Uterus (tissue), 2 donors: ENCODE measurements at regions not wholly inside any gene's neighbourhood (a gene's known extent, or its start where the extent isn't known, plus 50 kb on each side); places are given as distances from the start of the nearest gene placed in this dataset.

ENCODE experiments used
- POLR2A ChIP-seq, 2 donors: fragments of 450-650 bp; IDR thresholded peaks; one replicate each; pipeline ENCODE4 v1.6.1; 2016; ENCODE audit warnings: antibody characterized with exemption in 2 of 2, mild to moderate bottlenecking in 1 of 2, moderate library complexity in 1 of 2
- TF ChIP-seq, protein P1 (sequence below), 4 experiments: fragments of 200-600 bp in 2 of 4; fragments of 450-650 bp in 2 of 4; sonication (generic) in 2 of 4; IDR thresholded peaks; one replicate each; pipeline ENCODE4 v1.5.1; 2016 to 2019; ENCODE audit warnings: antibody characterized with exemption in 4 of 4, mild to moderate bottlenecking in 2 of 4, moderate library complexity in 1 of 4

- TF ChIP-seq, protein P1, sequence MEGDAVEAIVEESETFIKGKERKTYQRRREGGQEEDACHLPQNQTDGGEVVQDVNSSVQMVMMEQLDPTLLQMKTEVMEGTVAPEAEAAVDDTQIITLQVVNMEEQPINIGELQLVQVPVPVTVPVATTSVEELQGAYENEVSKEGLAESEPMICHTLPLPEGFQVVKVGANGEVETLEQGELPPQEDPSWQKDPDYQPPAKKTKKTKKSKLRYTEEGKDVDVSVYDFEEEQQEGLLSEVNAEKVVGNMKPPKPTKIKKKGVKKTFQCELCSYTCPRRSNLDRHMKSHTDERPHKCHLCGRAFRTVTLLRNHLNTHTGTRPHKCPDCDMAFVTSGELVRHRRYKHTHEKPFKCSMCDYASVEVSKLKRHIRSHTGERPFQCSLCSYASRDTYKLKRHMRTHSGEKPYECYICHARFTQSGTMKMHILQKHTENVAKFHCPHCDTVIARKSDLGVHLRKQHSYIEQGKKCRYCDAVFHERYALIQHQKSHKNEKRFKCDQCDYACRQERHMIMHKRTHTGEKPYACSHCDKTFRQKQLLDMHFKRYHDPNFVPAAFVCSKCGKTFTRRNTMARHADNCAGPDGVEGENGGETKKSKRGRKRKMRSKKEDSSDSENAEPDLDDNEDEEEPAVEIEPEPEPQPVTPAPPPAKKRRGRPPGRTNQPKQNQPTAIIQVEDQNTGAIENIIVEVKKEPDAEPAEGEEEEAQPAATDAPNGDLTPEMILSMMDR (IDR thresholded peaks at IDR 0.05): no peak
- TF ChIP-seq POLR2A (IDR thresholded peaks at IDR 0.05): no peak
Observed at GRCh38 chr10:124245191-124245590, 151.8 kb upstream of the CHST15 start.
